Panc1 (cell line): ENCODE measurements at regions not wholly inside any gene's neighbourhood (a gene's known extent, or its start where the extent isn't known, plus 50 kb on each side); places are given as distances from the start of the nearest gene placed in this dataset.

Experiments used
- CTCF ChIP-seq: fragments of 450-650 bp; IDR thresholded peaks from 2 replicates; pipeline ENCODE4 v1.5.1; 2017; ENCODE audit warnings: mild to moderate bottlenecking
- POLR2AphosphoS5 ChIP-seq: IDR thresholded peaks from 2 replicates; pipeline ENCODE4 v1.6.1; 2012; ENCODE audit warnings: mild to moderate bottlenecking, low read depth, low read length, moderate library complexity
- REST ChIP-seq, 2 experiments: IDR thresholded peaks; 2 replicates each; pipeline ENCODE4 v1.6.1; 2011 to 2012; ENCODE audit warnings: low read depth in 2 of 2, control low read depth in 1 of 2, low read length in 1 of 2, mild to moderate bottlenecking in 1 of 2, moderate library complexity in 1 of 2; ENCODE audit not compliant: insufficient read depth in 1 of 2
- SIN3A ChIP-seq: IDR thresholded peaks from 2 replicates; pipeline ENCODE4 v1.6.1; 2012; ENCODE audit warnings: low read depth, mild to moderate bottlenecking, low read length, moderate library complexity, borderline replicate concordance; ENCODE audit not compliant: insufficient read depth
- TCF7L2 ChIP-seq: IDR thresholded peaks from 2 replicates; pipeline ENCODE4 v1.6.1; 2011; ENCODE audit warnings: mild to moderate bottlenecking, low read depth, low read length, inconsistent platforms

- TF ChIP-seq REST (IDR thresholded peaks at IDR 0.05; ENCODE audit: insufficient read depth in 1 of 2, low read depth in 2 of 2, low read length in 1 of 2) (no peak), CTCF (no peak), POLR2AphosphoS5 (no peak), TCF7L2 (no peak), SIN3A (no peak)
These were observed 119.8 kb downstream of the BTBD3 start for GRCh38 chr20:12037521-12037920.
